ENCODE measurements at regions not wholly inside any gene's neighbourhood (a gene's known extent, or its start where the extent isn't known, plus 50 kb on each side); places are given as distances from the start of the nearest gene placed in this dataset.

DNA sequence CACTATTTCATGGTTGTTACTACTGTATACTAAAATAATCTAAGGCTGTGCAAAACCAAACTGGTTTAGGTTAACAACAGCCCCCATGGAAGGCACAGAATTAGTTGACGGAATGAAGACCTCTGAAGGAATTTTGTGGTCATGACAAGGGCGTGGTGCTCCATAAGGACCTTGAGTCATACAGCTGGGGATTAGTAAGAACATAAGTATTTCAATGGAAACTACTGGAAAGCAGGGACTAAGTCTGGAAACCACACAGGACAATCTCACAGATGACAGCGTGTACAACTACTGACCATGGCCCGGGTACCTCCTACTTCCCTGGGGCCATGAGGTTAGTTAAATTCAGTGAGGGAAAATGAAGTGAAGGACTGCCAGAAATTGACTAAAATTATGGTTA, 98.5 kb upstream of the PLEKHA5 start:
- TF ChIP-seq EZH2phosphoT487 (IDR thresholded peaks at IDR 0.05; ENCODE audit: insufficient read depth, low read depth): no peak
- TF ChIP-seq EZH2 (IDR thresholded peaks at IDR 0.05; ENCODE audit: insufficient read depth, poor library complexity, severe bottlenecking): no peak
